Tibial artery (tissue), 4 donors: ENCODE measurements at regions not wholly inside any gene's neighbourhood (a gene's known extent, or its start where the extent isn't known, plus 50 kb on each side); places are given as distances from the start of the nearest gene placed in this dataset.
"Not testable (repeated sequence)": the region's sequence is repeated elsewhere in the genome, so short reads cannot be mapped to it uniquely, and the experiment has no call there.

Experiments
- DNase-seq, 2 donors: peaks; one replicate each; pipeline ENCODE4 v3.0.0-alpha.2; 2019
- H3K27ac ChIP-seq, 2 donors: fragments of 200-600 bp; sonication (generic) in 1 of 2; 1 replicate in 1 of 2; 2 replicates in 1 of 2; pipeline ENCODE4 v1.5.1; 2018 to 2019; ENCODE audit warnings: mild to moderate bottlenecking in 1 of 2
- H3K27me3 ChIP-seq, 2 donors: fragments of 200-600 bp; sonication (generic) in 1 of 2; one replicate each; pipeline versions ENCODE4 v1.5.1 to v1.6.0; 2016 to 2019
- H3K36me3 ChIP-seq, 3 donors: fragments of 200-600 bp; sonication (generic) in 2 of 3; one replicate each; pipeline ENCODE4 v1.5.1; 2016 to 2019; ENCODE audit warnings: mild to moderate bottlenecking in 2 of 3
- H3K4me1 ChIP-seq, 4 donors: fragments of 200-600 bp; sonication (generic) in 2 of 4; 1 replicate in 3 of 4; 2 replicates in 1 of 4; pipeline ENCODE4 v1.5.1; 2016 to 2019
- H3K4me3 ChIP-seq, 2 donors: fragments of 200-600 bp; sonication (generic) in 1 of 2; 1 replicate in 1 of 2; 2 replicates in 1 of 2; pipeline ENCODE4 v1.5.1; 2018 to 2019; ENCODE audit warnings: mild to moderate bottlenecking in 2 of 2
- H3K9me3 ChIP-seq, 3 donors: fragments of 200-600 bp; sonication (generic) in 1 of 3; one replicate each; pipeline ENCODE4 v1.5.1; 2016 to 2019
- intact Hi-C: fragments of 100-400 bp; cut with DNase I; formaldehyde crosslinking; loops from one replicate; pipeline ENCODE4 v1.15.0; 2023; ENCODE audit warnings: low total_unique reads
- TF ChIP-seq, protein P1 (sequence below), 2 experiments: fragments of 200-600 bp in 1 of 2; fragments of 450-650 bp in 1 of 2; IDR thresholded peaks; one replicate each; pipeline ENCODE4 v1.5.1; 2017 to 2019; ENCODE audit warnings: antibody characterized with exemption in 2 of 2, mild to moderate bottlenecking in 1 of 2, moderate library complexity in 1 of 2

DNA sequence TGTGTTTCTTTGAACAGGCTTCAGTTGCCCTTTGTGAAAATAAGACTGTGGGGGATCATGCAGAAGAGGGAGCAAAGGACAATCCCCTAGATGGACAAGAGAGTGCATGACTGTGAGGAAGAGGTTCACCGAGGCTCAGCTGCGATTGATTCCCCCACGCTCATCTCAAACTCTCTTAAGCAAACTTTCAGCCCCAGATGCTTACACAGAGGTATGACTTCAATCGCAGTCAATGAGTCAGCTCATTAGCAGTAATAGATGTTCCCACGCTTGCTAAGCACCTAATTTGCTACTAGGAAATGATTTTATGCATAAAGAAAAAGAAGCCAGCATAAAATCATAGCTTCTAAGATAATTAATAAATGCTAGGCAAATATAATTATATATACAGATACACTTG, 2256.1 kb upstream of the AGA start:
- H3K4me3 ChIP-seq = no peak overlapping the region
- no peaks in the 10 kb centered on the region for H3K4me1 ChIP-seq
- no peaks in the 10 kb centered on the region for H3K9me3 ChIP-seq
- no peak for DNase-seq
- no peaks in the 10 kb centered on the region for H3K36me3 ChIP-seq
- H3K27me3 ChIP-seq = no peaks in the 10 kb centered on the region
- intact Hi-C loops = no loop called here
- TF ChIP-seq, protein P1, sequence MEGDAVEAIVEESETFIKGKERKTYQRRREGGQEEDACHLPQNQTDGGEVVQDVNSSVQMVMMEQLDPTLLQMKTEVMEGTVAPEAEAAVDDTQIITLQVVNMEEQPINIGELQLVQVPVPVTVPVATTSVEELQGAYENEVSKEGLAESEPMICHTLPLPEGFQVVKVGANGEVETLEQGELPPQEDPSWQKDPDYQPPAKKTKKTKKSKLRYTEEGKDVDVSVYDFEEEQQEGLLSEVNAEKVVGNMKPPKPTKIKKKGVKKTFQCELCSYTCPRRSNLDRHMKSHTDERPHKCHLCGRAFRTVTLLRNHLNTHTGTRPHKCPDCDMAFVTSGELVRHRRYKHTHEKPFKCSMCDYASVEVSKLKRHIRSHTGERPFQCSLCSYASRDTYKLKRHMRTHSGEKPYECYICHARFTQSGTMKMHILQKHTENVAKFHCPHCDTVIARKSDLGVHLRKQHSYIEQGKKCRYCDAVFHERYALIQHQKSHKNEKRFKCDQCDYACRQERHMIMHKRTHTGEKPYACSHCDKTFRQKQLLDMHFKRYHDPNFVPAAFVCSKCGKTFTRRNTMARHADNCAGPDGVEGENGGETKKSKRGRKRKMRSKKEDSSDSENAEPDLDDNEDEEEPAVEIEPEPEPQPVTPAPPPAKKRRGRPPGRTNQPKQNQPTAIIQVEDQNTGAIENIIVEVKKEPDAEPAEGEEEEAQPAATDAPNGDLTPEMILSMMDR (IDR thresholded peaks at IDR 0.05) = no peak
- no peak overlapping the region for H3K27ac ChIP-seq

DNA sequence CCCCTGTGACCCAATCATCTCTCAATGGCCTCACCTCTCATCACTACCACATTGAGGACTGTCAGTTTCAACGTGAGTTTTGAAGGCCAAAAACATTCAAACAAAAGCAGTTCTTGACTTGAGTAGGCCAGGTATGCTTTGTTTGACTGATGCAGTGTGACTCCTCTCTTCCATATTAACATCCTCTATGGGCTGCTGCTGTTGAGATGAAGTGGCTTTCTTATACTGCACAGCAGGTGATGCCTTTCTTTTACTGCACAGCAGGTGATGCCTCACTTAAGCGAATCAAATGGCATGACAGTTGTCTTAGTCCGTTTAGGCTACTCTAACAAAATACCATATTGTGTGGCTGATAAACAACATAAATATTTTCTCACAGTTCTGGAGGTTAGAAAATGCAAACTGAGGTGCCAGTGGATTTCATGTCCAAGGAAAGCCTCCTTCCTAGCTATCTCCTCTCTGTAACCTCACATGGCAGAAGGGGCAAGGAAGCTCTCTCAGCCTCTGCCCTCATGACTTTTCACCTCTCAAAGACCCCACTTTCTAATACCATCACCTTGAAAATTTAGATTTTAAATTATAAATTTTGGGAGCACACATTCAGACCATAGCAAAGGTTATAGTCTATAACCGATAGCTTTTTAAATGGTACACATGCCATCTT, 2267.9 kb upstream of the AGA start:
- TF ChIP-seq, protein P1 (IDR thresholded peaks at IDR 0.05) = no peak
- Histone ChIP-seq H3K27ac (no peak overlapping the region), H3K36me3 (no peaks in the 10 kb centered on the region), H3K9me3 (no peaks in the 10 kb centered on the region), H3K4me3 (no peak overlapping the region), H3K4me1 (no peaks in the 10 kb centered on the region), H3K27me3 (no peaks in the 10 kb centered on the region)
- DNase-seq = no peak
- intact Hi-C loops = no loop called here

DNA sequence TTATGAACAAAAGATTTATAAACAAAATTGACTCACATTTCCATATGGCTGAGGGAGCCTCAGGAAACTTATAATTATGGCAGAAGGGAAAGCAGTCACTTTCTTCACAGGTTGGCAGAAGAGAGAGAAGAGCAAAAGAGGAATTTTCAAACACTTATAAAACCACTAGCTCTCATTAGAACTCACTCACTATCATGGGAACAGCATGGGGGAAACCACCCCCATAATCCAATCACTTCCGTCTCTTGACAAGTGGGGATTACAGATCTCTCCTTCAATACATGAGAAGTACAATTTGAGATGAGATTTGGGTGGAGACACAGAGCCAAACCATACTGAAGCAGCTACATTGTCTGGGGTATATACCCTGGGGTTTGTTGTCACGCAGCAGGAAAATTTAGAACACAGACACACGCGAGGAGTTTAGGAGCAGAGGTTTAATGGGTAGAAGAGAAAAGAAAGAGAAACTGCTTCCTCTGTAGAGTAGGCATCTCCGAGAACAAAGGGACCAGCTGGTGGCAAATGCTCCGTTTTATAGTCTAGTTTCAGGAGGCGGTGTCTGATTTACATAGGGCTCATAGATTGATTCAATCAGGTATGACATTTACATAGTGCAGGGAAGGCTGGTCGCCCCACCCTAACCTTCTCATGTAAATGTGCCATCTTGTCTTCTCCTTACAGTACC, 2277.7 kb upstream of the AGA start:
- intact Hi-C loops = no loop called here

DNA sequence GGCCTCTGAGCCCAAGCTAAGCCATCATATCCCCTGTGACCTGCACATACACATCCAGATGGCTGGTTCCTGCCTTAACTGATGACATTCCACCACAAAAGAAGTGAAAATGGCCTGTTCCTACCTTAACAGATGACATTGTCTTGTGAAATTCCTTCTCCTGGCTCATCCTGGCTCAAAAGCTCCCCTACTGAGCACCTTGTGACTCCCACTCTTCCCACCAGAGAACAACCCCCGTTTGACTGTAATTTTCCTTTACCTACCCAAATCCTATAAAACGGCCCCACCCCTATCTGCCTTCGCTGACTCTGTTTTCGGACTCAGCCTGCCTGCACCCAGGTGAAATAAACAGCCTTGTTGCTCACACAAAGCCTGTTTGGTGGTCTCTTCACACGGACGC, 2284.3 kb upstream of the AGA start:
- H3K4me1 ChIP-seq, H3K4me3 ChIP-seq, intact Hi-C loops, H3K36me3 ChIP-seq, H3K27me3 ChIP-seq, H3K27ac ChIP-seq, DNase-seq, H3K9me3 ChIP-seq: not testable (repeated sequence)

More for the DNA sequence above, 2277.7 kb upstream of the AGA start:
- H3K27ac ChIP-seq = no peak overlapping the region
- no peak for DNase-seq
- no peaks in the 10 kb centered on the region for H3K27me3 ChIP-seq
- TF ChIP-seq, protein P1 (IDR thresholded peaks at IDR 0.05) = no peak
- H3K9me3 ChIP-seq = no peaks in the 10 kb centered on the region
- no peaks in the 10 kb centered on the region for H3K36me3 ChIP-seq
- H3K4me1 ChIP-seq = no peaks in the 10 kb centered on the region
- no peak overlapping the region for H3K4me3 ChIP-seq

DNA sequence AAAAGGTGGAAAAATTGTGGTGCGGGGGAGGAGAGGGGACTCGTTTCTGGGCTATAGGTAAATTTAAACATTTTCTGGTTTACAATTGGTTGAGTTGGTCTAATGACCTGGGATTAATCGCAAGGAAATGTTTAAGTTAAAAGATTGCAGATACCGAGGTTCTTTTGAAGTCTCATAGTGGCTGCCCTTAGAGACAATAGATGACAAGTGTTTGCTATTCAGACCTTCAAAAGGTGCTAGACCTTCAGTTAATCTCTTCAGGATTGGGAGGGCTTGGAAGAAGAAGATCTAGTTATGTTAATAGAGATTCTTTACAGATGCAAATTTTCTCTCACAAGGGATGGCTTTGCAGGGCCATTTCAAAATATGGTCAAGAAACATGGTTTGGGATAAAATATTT, 2286.1 kb upstream of the AGA start:
- intact Hi-C loops = no loop called here
- H3K4me3 ChIP-seq = no peak overlapping the region
- H3K27me3 ChIP-seq = no peaks in the 10 kb centered on the region
- no peaks in the 10 kb centered on the region for H3K9me3 ChIP-seq
- H3K36me3 ChIP-seq = no peaks in the 10 kb centered on the region
- no peaks in the 10 kb centered on the region for H3K4me1 ChIP-seq
- DNase-seq = no peak
- no peak overlapping the region for H3K27ac ChIP-seq
- TF ChIP-seq, protein P1 (IDR thresholded peaks at IDR 0.05) = no peak

DNA sequence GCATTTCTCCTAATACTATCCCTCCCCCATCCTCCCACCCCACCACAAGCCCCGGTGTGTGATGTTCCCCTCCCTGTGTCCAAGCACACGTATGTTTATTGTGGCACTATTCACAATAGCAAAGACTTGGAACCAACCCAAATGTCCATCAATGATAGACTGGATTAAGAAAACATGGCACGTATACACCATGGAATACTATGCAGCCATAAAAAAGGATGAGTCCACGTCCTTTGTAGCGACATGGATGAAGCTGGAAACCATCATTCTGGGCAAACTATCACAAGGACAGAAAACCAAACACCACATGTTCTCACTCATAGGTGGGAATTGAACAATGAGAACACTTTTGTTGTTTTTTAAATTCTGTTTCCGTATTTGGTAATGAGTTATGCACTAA, 2294.6 kb upstream of the AGA start:
- H3K4me1 ChIP-seq, H3K4me3 ChIP-seq, DNase-seq, H3K27ac ChIP-seq, H3K27me3 ChIP-seq, H3K36me3 ChIP-seq, H3K9me3 ChIP-seq, intact Hi-C loops: not testable (repeated sequence)
